OCI-M2 (cell line): ENCODE measurements at regions not wholly inside any gene's neighbourhood (a gene's known extent, or its start where the extent isn't known, plus 50 kb on each side); places are given as distances from the start of the nearest gene placed in this dataset.

ENCODE experiments used
- DNase-seq: peaks from one replicate; lab custom pipeline; 2025; ENCODE audit not compliant: unreplicated experiment; lab: John Stamatoyannopoulos, UW

- DNase-seq = no peak
Observed at GRCh38 chr12:91563011-91563765, 380.6 kb upstream of the DCN start.

- DNase-seq = no peak
Observed at GRCh38 chr12:91562476-91562875, 379.9 kb upstream of the DCN start.

- DNase-seq = no peak
Observed at GRCh38 chr12:91561958-91562325, 379.3 kb upstream of the DCN start.

- DNase-seq = no peak
Observed at GRCh38 chr12:91561301-91561957, 378.8 kb upstream of the DCN start.

- no peak for DNase-seq
Observed at GRCh38 chr12:91556909-91557308, 374.3 kb upstream of the DCN start.

GRCh38 chr12:91555436-91556415, 373.1 kb upstream of the DCN start:
- DNase-seq = no peak

- DNase-seq = no peak
Observed at GRCh38 chr12:91551927-91552326, 369.3 kb upstream of the DCN start.

- no peak for DNase-seq
Observed at GRCh38 chr12:91551242-91551641, 368.6 kb upstream of the DCN start.

- DNase-seq = no peak
Observed at GRCh38 chr12:91542666-91543065, 360.0 kb upstream of the DCN start.

- DNase-seq = no peak
Observed at GRCh38 chr12:91542067-91542466, 359.4 kb upstream of the DCN start.

GRCh38 chr12:91538418-91538817, 355.8 kb upstream of the DCN start:
- no peak for DNase-seq

GRCh38 chr12:91533366-91533765, 350.7 kb upstream of the DCN start:
- DNase-seq = no peak

GRCh38 chr12:91529829-91530228, 347.2 kb upstream of the DCN start:
- DNase-seq = no peak

- DNase-seq = no peak
Observed at GRCh38 chr12:91523831-91524230, 341.2 kb upstream of the DCN start.

GRCh38 chr12:91516695-91517047, 334.1 kb upstream of the DCN start:
- DNase-seq = no peak

GRCh38 chr12:91515944-91516694, 333.5 kb upstream of the DCN start:
- no peak for DNase-seq

GRCh38 chr12:91513313-91513712, 330.7 kb upstream of the DCN start:
- no peak for DNase-seq

- DNase-seq = no peak
Observed at GRCh38 chr12:91511795-91512420, 329.3 kb upstream of the DCN start.

GRCh38 chr12:91507754-91508153, 325.1 kb upstream of the DCN start:
- DNase-seq = no peak

GRCh38 chr12:91506452-91506851, 323.8 kb upstream of the DCN start:
- DNase-seq = no peak

GRCh38 chr12:91505006-91505405, 322.4 kb upstream of the DCN start:
- DNase-seq = no peak
